ENCODE measurements at regions not wholly inside any gene's neighbourhood (a gene's known extent, or its start where the extent isn't known, plus 50 kb on each side); places are given as distances from the start of the nearest gene placed in this dataset.

DNA sequence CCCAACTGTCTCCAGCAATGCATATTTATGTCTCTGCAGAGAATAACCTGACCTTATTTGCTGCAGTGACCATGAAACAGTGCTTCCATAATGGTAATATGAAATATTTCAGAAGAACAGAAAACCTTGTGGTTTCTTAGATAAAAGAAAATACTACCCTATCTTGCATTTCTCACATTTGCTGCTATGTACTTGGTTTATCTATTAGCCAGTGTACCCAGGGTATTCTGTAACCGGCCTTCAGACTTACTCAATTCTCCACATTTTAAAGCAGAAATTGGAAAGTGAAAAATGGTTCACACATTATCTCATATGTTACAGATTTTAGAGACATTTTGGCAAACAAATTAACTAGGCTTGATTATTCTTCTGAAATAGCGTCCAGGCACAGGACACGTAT lies 57.9 kb upstream of the CCDC91 start:
- TF ChIP-seq, protein P1, sequence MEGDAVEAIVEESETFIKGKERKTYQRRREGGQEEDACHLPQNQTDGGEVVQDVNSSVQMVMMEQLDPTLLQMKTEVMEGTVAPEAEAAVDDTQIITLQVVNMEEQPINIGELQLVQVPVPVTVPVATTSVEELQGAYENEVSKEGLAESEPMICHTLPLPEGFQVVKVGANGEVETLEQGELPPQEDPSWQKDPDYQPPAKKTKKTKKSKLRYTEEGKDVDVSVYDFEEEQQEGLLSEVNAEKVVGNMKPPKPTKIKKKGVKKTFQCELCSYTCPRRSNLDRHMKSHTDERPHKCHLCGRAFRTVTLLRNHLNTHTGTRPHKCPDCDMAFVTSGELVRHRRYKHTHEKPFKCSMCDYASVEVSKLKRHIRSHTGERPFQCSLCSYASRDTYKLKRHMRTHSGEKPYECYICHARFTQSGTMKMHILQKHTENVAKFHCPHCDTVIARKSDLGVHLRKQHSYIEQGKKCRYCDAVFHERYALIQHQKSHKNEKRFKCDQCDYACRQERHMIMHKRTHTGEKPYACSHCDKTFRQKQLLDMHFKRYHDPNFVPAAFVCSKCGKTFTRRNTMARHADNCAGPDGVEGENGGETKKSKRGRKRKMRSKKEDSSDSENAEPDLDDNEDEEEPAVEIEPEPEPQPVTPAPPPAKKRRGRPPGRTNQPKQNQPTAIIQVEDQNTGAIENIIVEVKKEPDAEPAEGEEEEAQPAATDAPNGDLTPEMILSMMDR (conservative IDR thresholded peaks at IDR 0.05; ENCODE audit: low read length) = no peak
- TF ChIP-seq EZH2phosphoT487 (IDR thresholded peaks at IDR 0.05; ENCODE audit: borderline replicate concordance) = no peak
